Activated CD4-positive, alpha-beta T cell treated with anti-CD3 and anti-CD28 coated beads, Interleukin-2, amount 50 U/mL, for 4 hours (primary cell): ENCODE measurements at regions not wholly inside any gene's neighbourhood (a gene's known extent, or its start where the extent isn't known, plus 50 kb on each side); places are given as distances from the start of the nearest gene placed in this dataset.

Experiments used
- DNase-seq, 2 experiments: peaks; one replicate each; pipeline ENCODE4 v3.0.0-alpha.2; 2020

- no peak for DNase-seq
These were observed 462.0 kb downstream of the PDCD6IP start for GRCh38 chr3:34260271-34261000.

GRCh38 chr3:34261001-34261385 is 462.6 kb downstream of the PDCD6IP start:
- no peak for DNase-seq

- DNase-seq = no peak
These were observed 464.7 kb downstream of the PDCD6IP start for GRCh38 chr3:34263101-34263621.

- no peak for DNase-seq
These were observed 466.1 kb downstream of the PDCD6IP start for GRCh38 chr3:34264337-34265041.

GRCh38 chr3:34267088-34267487 is 468.7 kb downstream of the PDCD6IP start:
- DNase-seq = no peak

- no peak for DNase-seq
These were observed 469.7 kb downstream of the PDCD6IP start for GRCh38 chr3:34268032-34268709.

GRCh38 chr3:34275811-34276210 is 477.4 kb downstream of the PDCD6IP start:
- DNase-seq = no peak

GRCh38 chr3:34276342-34276741 is 477.9 kb downstream of the PDCD6IP start:
- no peak for DNase-seq

- DNase-seq = no peak
These were observed 478.7 kb downstream of the PDCD6IP start for GRCh38 chr3:34277110-34277509.

- DNase-seq = no peak
These were observed 481.5 kb downstream of the PDCD6IP start for GRCh38 chr3:34279901-34280300.

GRCh38 chr3:34283751-34284150 is 485.3 kb downstream of the PDCD6IP start:
- no peak for DNase-seq

- DNase-seq = no peak
These were observed 486.8 kb downstream of the PDCD6IP start for GRCh38 chr3:34284959-34285826.

- DNase-seq = no peak
These were observed 487.4 kb downstream of the PDCD6IP start for GRCh38 chr3:34285827-34286188.

GRCh38 chr3:34292605-34293300 is 494.3 kb downstream of the PDCD6IP start:
- no peak for DNase-seq

- no peak for DNase-seq
These were observed 495.8 kb downstream of the PDCD6IP start for GRCh38 chr3:34294240-34294639.

GRCh38 chr3:34296796-34297195 is 498.4 kb downstream of the PDCD6IP start:
- no peak for DNase-seq

- DNase-seq = no peak
These were observed 500.2 kb downstream of the PDCD6IP start for GRCh38 chr3:34298653-34299052.

- DNase-seq = no peak
These were observed 502.2 kb downstream of the PDCD6IP start for GRCh38 chr3:34300621-34301020.

- no peak for DNase-seq
These were observed 502.9 kb downstream of the PDCD6IP start for GRCh38 chr3:34301313-34301712.

- no peak for DNase-seq
These were observed 506.8 kb downstream of the PDCD6IP start for GRCh38 chr3:34305266-34305665.

GRCh38 chr3:34312684-34313083 is 514.3 kb downstream of the PDCD6IP start:
- no peak for DNase-seq

GRCh38 chr3:34319881-34320280 is 521.5 kb downstream of the PDCD6IP start:
- no peak for DNase-seq
